H1 (cell line): ENCODE measurements at regions not wholly inside any gene's neighbourhood (a gene's known extent, or its start where the extent isn't known, plus 50 kb on each side); places are given as distances from the start of the nearest gene placed in this dataset.

ENCODE experiments used
- CTCF ChIA-PET: fragments of 300-600 bp; sonication (Branson Sonifier 250); formaldehyde crosslinking; loops from one replicate; lab custom pipeline; 2021; ENCODE audit not compliant: partially characterized antibody; lab: Charles Lee
- POLR2A ChIA-PET: fragments of 300-600 bp; sonication (Branson Sonifier 250); formaldehyde crosslinking; loops from one replicate; lab custom pipeline; 2021; ENCODE audit warnings: inconsistent platforms; ENCODE audit not compliant: partially characterized antibody; lab: Charles Lee
- DNase-seq, 2 experiments: peaks; one replicate each; pipeline versions ENCODE4 v3.0.0 to v3.0.0-alpha.2; 2010 to 2022; ENCODE audit warnings: low spot score in 2 of 2, low read depth in 1 of 2, mixed read lengths in 1 of 2
- FAIRE-seq: peaks from 2 replicates; lab custom pipeline; 2011; peaks lifted over from hg19 to GRCh38; lab: Jason Lieb, UNC
- H2AFZ ChIP-seq: 2 replicates; pipeline ENCODE4 v1.8.1; 2012; ENCODE audit warnings: low read length, inconsistent platforms
- H2AK5ac ChIP-seq: 2 replicates; pipeline ENCODE4 v1.6.1; 2013; ENCODE audit warnings: low read depth, low read length
- H2BK120ac ChIP-seq: replicated peaks from 2 replicates; pipeline ENCODE3; 2013; ENCODE audit warnings: low read depth, low read length, inconsistent platforms
- H2BK12ac ChIP-seq: 2 replicates; pipeline ENCODE4 v1.6.1; 2013; ENCODE audit warnings: low read depth, low read length
- H2BK15ac ChIP-seq: 2 replicates; pipeline ENCODE4 v1.6.1; 2013; ENCODE audit warnings: low read length
- H2BK20ac ChIP-seq: 2 replicates; pipeline ENCODE4 v1.6.1; 2013; ENCODE audit warnings: low read length
- H2BK5ac ChIP-seq: 2 replicates; pipeline ENCODE4 v1.6.1; 2013; ENCODE audit warnings: low read depth, low read length
- H3K14ac ChIP-seq: 2 replicates; pipeline ENCODE4 v1.6.1; 2013; ENCODE audit warnings: inconsistent platforms; ENCODE audit not compliant: insufficient read length
- H3K18ac ChIP-seq: 2 replicates; pipeline ENCODE4 v1.6.1; 2013; ENCODE audit warnings: low read length; ENCODE audit errors: extremely low read depth
- H3K23ac ChIP-seq: 2 replicates; pipeline ENCODE4 v1.6.1; 2013; ENCODE audit warnings: inconsistent platforms; ENCODE audit not compliant: insufficient read length
- H3K23me2 ChIP-seq: 2 replicates; pipeline ENCODE4 v1.6.1; 2013; ENCODE audit warnings: low read depth, low read length
- H3K27ac ChIP-seq: 2 replicates; pipeline ENCODE4 v1.6.1; 2011; ENCODE audit warnings: low read depth, low read length, inconsistent platforms
- H3K27me3 ChIP-seq, 4 experiments: replicated peaks in 1 of 4; 1 replicate in 1 of 4; 2 replicates in 3 of 4; pipeline versions ENCODE4 v1.6.1 to v1.8.1; 2011 to 2013; ENCODE audit warnings: low read length in 3 of 4, mild to moderate bottlenecking in 3 of 4, inconsistent platforms in 2 of 4, mixed read lengths in 2 of 4, moderate library complexity in 1 of 4; ENCODE audit not compliant: control insufficient read depth in 3 of 4, insufficient read depth in 3 of 4; ENCODE audit errors: extremely low read depth in 1 of 4
- H3K36me3 ChIP-seq, 4 experiments: 2 replicates each; pipeline versions ENCODE4 v1.6.1 to v1.8.1; 2011 to 2013; ENCODE audit warnings: mild to moderate bottlenecking in 4 of 4, low read length in 3 of 4, moderate library complexity in 2 of 4, control low read depth in 1 of 4, inconsistent platforms in 1 of 4; ENCODE audit not compliant: insufficient read depth in 4 of 4, control insufficient read depth in 2 of 4
- H3K4ac ChIP-seq: replicated peaks from 2 replicates; pipeline ENCODE3; 2013; ENCODE audit warnings: low read length, low read depth, mixed read lengths, inconsistent platforms; ENCODE audit not compliant: insufficient read length
- H3K4me1 ChIP-seq, 4 experiments: replicated peaks in 1 of 4; 1 replicate in 1 of 4; 2 replicates in 3 of 4; pipeline versions ENCODE4 v1.6.1 to v1.8.1; 2011 to 2013; ENCODE audit warnings: low read length in 3 of 4, inconsistent platforms in 2 of 4, mixed read lengths in 1 of 4; ENCODE audit not compliant: insufficient read depth in 4 of 4, control insufficient read depth in 3 of 4
- H3K4me2 ChIP-seq, 2 experiments: 2 replicates each; pipeline versions ENCODE4 v1.6.1 to v1.8.1; 2011 to 2013; ENCODE audit warnings: low read depth in 2 of 2, low read length in 2 of 2, control low read depth in 1 of 2, inconsistent platforms in 1 of 2, mild to moderate bottlenecking in 1 of 2; ENCODE audit not compliant: insufficient read depth in 1 of 2
- H3K4me3 ChIP-seq, 4 experiments: fragments of 200-600, 300-600 bp in 1 of 4; sonication (generic), shearing (Covaris generic), sonication (Bioruptor Twin) in 1 of 4; 2 replicates each; pipeline versions ENCODE4 v1.5.1 to v1.8.1; 2011 to 2016; ENCODE audit warnings: low read length in 4 of 4, low read depth in 3 of 4, control low read depth in 2 of 4, inconsistent platforms in 2 of 4, mild to moderate bottlenecking in 2 of 4, mixed read lengths in 1 of 4, moderate library complexity in 1 of 4; ENCODE audit not compliant: insufficient read depth in 2 of 4; ENCODE audit errors: extremely low read depth in 1 of 4
- H3K56ac ChIP-seq: replicated peaks from 2 replicates; pipeline ENCODE3; 2013; ENCODE audit warnings: low read depth, mild to moderate bottlenecking, mixed read lengths, low read length, inconsistent platforms; ENCODE audit not compliant: insufficient read length
- H3K79me1 ChIP-seq: 2 replicates; pipeline ENCODE4 v1.6.1; 2013; ENCODE audit warnings: low read depth, low read length, control low read depth
- H3K79me2 ChIP-seq, 2 experiments: 2 replicates each; pipeline versions ENCODE4 v1.6.1 to v1.8.1; 2012 to 2013; ENCODE audit warnings: low read length in 2 of 2, mild to moderate bottlenecking in 2 of 2, inconsistent platforms in 1 of 2; ENCODE audit not compliant: insufficient read depth in 2 of 2, control insufficient read depth in 1 of 2
- H3K9ac ChIP-seq, 4 experiments: replicated peaks in 1 of 4; 1 replicate in 1 of 4; 2 replicates in 3 of 4; pipeline versions ENCODE4 v1.6.1 to v1.8.1; 2011 to 2013; ENCODE audit warnings: low read depth in 3 of 4, low read length in 3 of 4, control low read depth in 2 of 4, mild to moderate bottlenecking in 2 of 4, moderate library complexity in 2 of 4, inconsistent platforms in 1 of 4; ENCODE audit errors: extremely low read depth in 1 of 4
- H3K9me3 ChIP-seq, 2 experiments: 2 replicates each; pipeline versions ENCODE4 v1.6.1 to v1.8.1; 2012 to 2013; ENCODE audit warnings: mild to moderate bottlenecking in 2 of 2, moderate library complexity in 2 of 2, control low read depth in 1 of 2, inconsistent platforms in 1 of 2, low read depth in 1 of 2, low read length in 1 of 2, mixed read lengths in 1 of 2; ENCODE audit not compliant: insufficient read depth in 2 of 2
- H4K20me1 ChIP-seq, 2 experiments: replicated peaks in 1 of 2; 2 replicates each; pipeline versions ENCODE3 to v1.8.1; 2011 to 2013; ENCODE audit warnings: inconsistent platforms in 2 of 2, low read length in 2 of 2, mild to moderate bottlenecking in 1 of 2; ENCODE audit not compliant: insufficient read depth in 2 of 2, control insufficient read depth in 1 of 2
- H4K5ac ChIP-seq: 2 replicates; pipeline ENCODE4 v1.6.1; 2013; ENCODE audit warnings: low read length, low read depth, mixed read lengths, inconsistent platforms; ENCODE audit not compliant: insufficient read length
- H4K8ac ChIP-seq: 2 replicates; pipeline ENCODE4 v1.8.0; 2013; ENCODE audit warnings: mild to moderate bottlenecking, moderate library complexity, low read length, inconsistent platforms; ENCODE audit not compliant: insufficient read depth; ENCODE audit errors: extremely low read depth
- H4K91ac ChIP-seq: replicated peaks from 2 replicates; pipeline ENCODE3; 2013; ENCODE audit warnings: low read length, mixed read lengths, inconsistent platforms; ENCODE audit not compliant: insufficient read length
- EP300 ChIP-seq, 2 experiments: IDR thresholded peaks; 1 replicate in 1 of 2; 2 replicates in 1 of 2; pipeline ENCODE4 v1.6.1; 2011 to 2012; ENCODE audit warnings: low read depth in 2 of 2, low read length in 2 of 2, mild to moderate bottlenecking in 2 of 2, borderline replicate concordance in 1 of 2, inconsistent platforms in 1 of 2, moderate library complexity in 1 of 2
- EZH2 ChIP-seq: fragments of 200-600 bp; sonication (generic); IDR thresholded peaks from 2 replicates; pipeline ENCODE4 v1.7.1; 2012; ENCODE audit warnings: low read depth, mild to moderate bottlenecking, moderate library complexity, low read length, inconsistent platforms; ENCODE audit not compliant: severe bottlenecking
- WGBS, 2 experiments: shearing (Covaris generic) in 1 of 2; methylation state at CpG; one replicate each; pipeline versions ENCODE4 v1.1.6 to v1.1.7; 2013 to 2015; ENCODE audit warnings: low lambda C conversion rate in 2 of 2, mixed read lengths in 2 of 2, inconsistent platforms in 1 of 2, low coverage in 1 of 2, missing lambda C conversion rate in 1 of 2; ENCODE audit not compliant: insufficient replicate concordance in 2 of 2, insufficient coverage in 1 of 2, insufficient read length in 1 of 2; ENCODE audit errors: extremely low coverage in 1 of 2, missing lambda C conversion rate in 1 of 2; 5-methylcytosine and 5-hydroxymethylcytosine counted together

GRCh38 chr20:29306390-29307072 is 1950.9 kb upstream of the DEFB115 start:
- Histone ChIP-seq H2AFZ (no peak overlapping the region), H3K4me1 (no peaks in the 10 kb centered on the region), H2BK120ac (no peak overlapping the region), H3K4me3 (no peak overlapping the region), H4K91ac (no peak overlapping the region), H4K8ac (no peak overlapping the region), H3K79me1 (no peaks in the 10 kb centered on the region), H2BK15ac (no peak overlapping the region), H3K79me2 (no peaks in the 10 kb centered on the region), H3K27me3 (no peaks in the 10 kb centered on the region), H2AK5ac (no peak overlapping the region), H3K23ac (no peak overlapping the region), H3K18ac (no peak overlapping the region), H2BK5ac (no peak overlapping the region), H4K5ac (no peak overlapping the region), H3K14ac (no peak overlapping the region), H3K4me2 (no peak overlapping the region), H3K23me2 (no peaks in the 10 kb centered on the region), H3K9ac (no peak overlapping the region), H4K20me1 (no peaks in the 10 kb centered on the region), H3K27ac (no peak overlapping the region), H2BK20ac (no peak overlapping the region), H2BK12ac (no peak overlapping the region), H3K36me3 (no peaks in the 10 kb centered on the region; a peak in 1 of 8 replicates), H3K4ac (no peak overlapping the region), H3K9me3 (peaks cover 39 to 90% of the 10 kb centered on the region in 2 experiments), H3K56ac (no peak overlapping the region)
- no peak for TF ChIP-seq EP300 (IDR thresholded peaks at IDR 0.05; ENCODE audit: borderline replicate concordance in 1 of 2, low read depth in 2 of 2, low read length in 2 of 2)
- no peak for TF ChIP-seq EZH2
- ChIA-PET POLR2A (no interaction called here), CTCF (no interaction called here)
- FAIRE-seq (no peak), DNase-seq (no peak)
- WGBS, 2 experiments = 72% methylated on average over 20 of the region's 21 CpGs; no CpG with 5 or more reads in 1 of the 2 experiments
